WTC11 (cell line): ENCODE measurements at regions not wholly inside any gene's neighbourhood (a gene's known extent, or its start where the extent isn't known, plus 50 kb on each side); places are given as distances from the start of the nearest gene placed in this dataset.

ENCODE experiments used
- ATAC-seq: fragments of 200-7000 bp; cut with Tn5 transposase; 2 replicates; pipeline ENCODE4 v1.10.0; 2021; ENCODE audit warnings: mild to moderate bottlenecking, moderate library complexity
- CTCF ChIA-PET: fragments of 300-600 bp; sonication (Branson Sonifier 250); formaldehyde crosslinking; loops from one replicate; lab custom pipeline; 2021; ENCODE audit warnings: antibody characterized with exemption; lab: Charles Lee
- POLR2A ChIA-PET: fragments of 350-600 bp; sonication (Branson Sonifier 250); formaldehyde crosslinking; loops from one replicate; lab custom pipeline; 2021; ENCODE audit warnings: antibody characterized with exemption; lab: Charles Lee
- DNase-seq: peaks from one replicate; pipeline ENCODE4 v3.0.0; 2021; ENCODE audit warnings: low spot score
- H3K27ac Mint-ChIP-seq: 2 replicates; pipeline ENCODE4 v1.8.0; 2021; ENCODE audit warnings: mixed read lengths
- H3K27me3 Mint-ChIP-seq: 2 replicates; pipeline ENCODE4 v1.8.0; 2021; ENCODE audit warnings: low read depth, mild to moderate bottlenecking, moderate library complexity, mixed read lengths
- H3K36me3 Mint-ChIP-seq: 2 replicates; pipeline ENCODE4 v1.8.0; 2021; ENCODE audit warnings: mixed read lengths
- H3K4me1 Mint-ChIP-seq: 2 replicates; pipeline ENCODE4 v1.8.0; 2022; ENCODE audit warnings: mixed read lengths
- H3K4me3 Mint-ChIP-seq: 2 replicates; pipeline ENCODE4 v1.8.0; 2021; ENCODE audit warnings: mild to moderate bottlenecking, moderate library complexity, mixed read lengths
- H3K9me3 Mint-ChIP-seq: 2 replicates; pipeline ENCODE4 v1.8.0; 2021; ENCODE audit warnings: mixed read lengths
- CREM ChIP-seq: sonication (generic); formaldehyde crosslinking; IDR thresholded peaks from 2 replicates; pipeline ENCODE4 v1.8.1; 2022; ENCODE audit warnings: mild to moderate bottlenecking, missing genetic modification reagents, moderate library complexity
- E2F1 ChIP-seq: sonication (generic); formaldehyde crosslinking; IDR thresholded peaks from 2 replicates; pipeline ENCODE4 v1.8.0; 2022; ENCODE audit warnings: mild to moderate bottlenecking, missing genetic modification reagents
- FOXP1 ChIP-seq: sonication (generic); formaldehyde crosslinking; IDR thresholded peaks from 2 replicates; pipeline ENCODE4 v1.8.0; 2022; ENCODE audit warnings: missing genetic modification reagents, mild to moderate bottlenecking, moderate library complexity, borderline replicate concordance
- FOXP4 ChIP-seq: sonication (generic); formaldehyde crosslinking; IDR thresholded peaks from 2 replicates; pipeline ENCODE4 v1.8.0; 2022; ENCODE audit warnings: mild to moderate bottlenecking, missing genetic modification reagents
- GABPB1 ChIP-seq: sonication (generic); formaldehyde crosslinking; IDR thresholded peaks from 2 replicates; pipeline ENCODE4 v1.8.1; 2023; ENCODE audit warnings: mild to moderate bottlenecking, missing genetic modification reagents
- GRHL2 ChIP-seq: fragments of 250-450 bp; sonication (Bioruptor Pico); IDR thresholded peaks from 2 replicates; pipeline ENCODE4 v1.8.0; 2022; ENCODE audit warnings: mild to moderate bottlenecking, moderate library complexity; ENCODE audit not compliant: insufficient replicate concordance, severe bottlenecking
- HMGA2 ChIP-seq: fragments of 250-450 bp; sonication (Bioruptor Pico); IDR thresholded peaks from 2 replicates; pipeline ENCODE4 v1.4.0; 2021; ENCODE audit warnings: mild to moderate bottlenecking, moderate library complexity
- JAZF1 ChIP-seq: fragments of 250-450 bp; sonication (Bioruptor Pico); IDR thresholded peaks from 2 replicates; pipeline ENCODE4 v1.9.0; 2021; ENCODE audit warnings: moderate library complexity, mild to moderate bottlenecking, inconsistent platforms
- KAT7 ChIP-seq: sonication (generic); formaldehyde crosslinking; IDR thresholded peaks from 2 replicates; pipeline ENCODE4 v1.8.1; 2023; ENCODE audit warnings: missing genetic modification reagents, mild to moderate bottlenecking, borderline replicate concordance
- NFE2L1 ChIP-seq: sonication (generic); formaldehyde crosslinking; IDR thresholded peaks from 2 replicates; pipeline ENCODE4 v1.8.1; 2023; ENCODE audit warnings: missing genetic modification reagents
- NR2C2 ChIP-seq: sonication (generic); formaldehyde crosslinking; IDR thresholded peaks from 2 replicates; pipeline ENCODE4 v1.8.0; 2022; ENCODE audit warnings: mild to moderate bottlenecking, missing genetic modification reagents
- OVOL2 ChIP-seq: fragments of 250-450 bp; sonication (Bioruptor Pico); IDR thresholded peaks from 2 replicates; pipeline ENCODE4 v1.9.0; 2021; ENCODE audit warnings: mild to moderate bottlenecking, borderline replicate concordance
- PRRX2 ChIP-seq: fragments of 250-450 bp; sonication (Bioruptor Pico); IDR thresholded peaks from 2 replicates; pipeline ENCODE4 v1.8.0; 2021; ENCODE audit warnings: mild to moderate bottlenecking
- SMAD4 ChIP-seq: sonication (generic); formaldehyde crosslinking; IDR thresholded peaks from 2 replicates; pipeline ENCODE4 v1.8.0; 2022; ENCODE audit warnings: mild to moderate bottlenecking, missing genetic modification reagents
- TEAD4 ChIP-seq: sonication (generic); formaldehyde crosslinking; IDR thresholded peaks from 2 replicates; pipeline ENCODE4 v1.8.0; 2022; ENCODE audit warnings: mild to moderate bottlenecking, missing genetic modification reagents
- ZBTB21 ChIP-seq: sonication (generic); formaldehyde crosslinking; IDR thresholded peaks from 2 replicates; pipeline ENCODE4 v1.8.1; 2023; ENCODE audit warnings: mild to moderate bottlenecking, missing genetic modification reagents, borderline replicate concordance
- ZNF219 ChIP-seq: sonication (generic); formaldehyde crosslinking; IDR thresholded peaks from 2 replicates; pipeline ENCODE4 v1.8.0; 2023; ENCODE audit warnings: missing genetic modification reagents, mild to moderate bottlenecking, borderline replicate concordance
- ZNF232 ChIP-seq: sonication (generic); formaldehyde crosslinking; IDR thresholded peaks from 2 replicates; pipeline ENCODE4 v1.8.0; 2022; ENCODE audit warnings: mild to moderate bottlenecking, missing genetic modification reagents
- ZNF281 ChIP-seq: sonication (generic); formaldehyde crosslinking; IDR thresholded peaks from 2 replicates; pipeline ENCODE4 v1.8.0; 2023; ENCODE audit warnings: mild to moderate bottlenecking, missing genetic modification reagents
- ZNF317 ChIP-seq: sonication (generic); formaldehyde crosslinking; IDR thresholded peaks from 2 replicates; pipeline ENCODE4 v1.8.1; 2023; ENCODE audit warnings: low read depth, mild to moderate bottlenecking, moderate library complexity, missing genetic modification reagents, borderline replicate concordance
- TF ChIP-seq, protein P1 (sequence below): sonication (generic); formaldehyde crosslinking; IDR thresholded peaks from 2 replicates; pipeline ENCODE4 v1.8.1; 2022; ENCODE audit warnings: mild to moderate bottlenecking, missing genetic modification reagents, moderate library complexity, borderline replicate concordance
- TF ChIP-seq, protein P2 (sequence below): sonication (generic); formaldehyde crosslinking; IDR thresholded peaks from 2 replicates; pipeline ENCODE4 v1.8.1; 2022; ENCODE audit warnings: low read depth, mild to moderate bottlenecking, moderate library complexity, missing genetic modification reagents, borderline replicate concordance
- TF ChIP-seq, protein P3 (sequence below): sonication (generic); formaldehyde crosslinking; IDR thresholded peaks from 2 replicates; pipeline ENCODE4 v1.8.0; 2022; ENCODE audit warnings: mild to moderate bottlenecking, missing genetic modification reagents
- TF ChIP-seq, protein P4 (sequence below): sonication (generic); formaldehyde crosslinking; IDR thresholded peaks from 2 replicates; pipeline ENCODE4 v1.8.1; 2023; ENCODE audit warnings: mild to moderate bottlenecking, missing genetic modification reagents

DNA sequence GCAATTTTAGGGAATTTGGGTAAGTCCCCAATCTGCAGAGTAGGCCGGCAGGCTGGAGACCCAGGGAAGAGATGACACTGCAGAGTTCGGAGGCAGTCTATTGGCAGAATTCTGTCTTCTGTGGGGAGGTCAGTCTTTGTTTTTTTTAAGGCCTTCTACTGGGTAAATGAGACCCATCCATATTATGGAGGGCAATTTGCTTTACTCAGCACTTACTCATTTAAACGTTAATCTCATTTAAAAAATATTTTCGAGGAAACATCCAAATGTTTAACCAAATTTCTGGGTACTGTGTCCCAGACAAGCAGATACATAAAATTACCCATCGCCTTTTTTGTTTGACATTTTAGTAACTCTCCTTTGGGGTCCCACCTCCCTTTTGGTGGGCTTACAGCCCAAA is 139.5 kb downstream of the IRS1 start:
- Mint-ChIP-seq H3K4me1 (peaks cover 34% of the 10 kb centered on the region), H3K4me3 (no peak overlapping the region), H3K36me3 (peaks cover 3% of the 10 kb centered on the region; the same call in 1 of the 2 replicates), H3K9me3 (peaks cover 14% of the 10 kb centered on the region), H3K27ac (no peak overlapping the region), H3K27me3 (no peaks in the 10 kb centered on the region)
- no peak for TF ChIP-seq ZNF281 (CRISPR knock-in tag)
- TF ChIP-seq, protein P1, sequence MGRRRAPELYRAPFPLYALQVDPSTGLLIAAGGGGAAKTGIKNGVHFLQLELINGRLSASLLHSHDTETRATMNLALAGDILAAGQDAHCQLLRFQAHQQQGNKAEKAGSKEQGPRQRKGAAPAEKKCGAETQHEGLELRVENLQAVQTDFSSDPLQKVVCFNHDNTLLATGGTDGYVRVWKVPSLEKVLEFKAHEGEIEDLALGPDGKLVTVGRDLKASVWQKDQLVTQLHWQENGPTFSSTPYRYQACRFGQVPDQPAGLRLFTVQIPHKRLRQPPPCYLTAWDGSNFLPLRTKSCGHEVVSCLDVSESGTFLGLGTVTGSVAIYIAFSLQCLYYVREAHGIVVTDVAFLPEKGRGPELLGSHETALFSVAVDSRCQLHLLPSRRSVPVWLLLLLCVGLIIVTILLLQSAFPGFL (CRISPR knock-in tag) = no peak
- TF ChIP-seq PRRX2 (CRISPR knock-in tag) = no peak
- no peak for TF ChIP-seq OVOL2 (CRISPR knock-in tag)
- no peak for TF ChIP-seq E2F1 (CRISPR knock-in tag)
- no peak for TF ChIP-seq NR2C2 (CRISPR knock-in tag)
- no peak for TF ChIP-seq ZBTB21 (CRISPR knock-in tag)
- TF ChIP-seq FOXP1 (CRISPR knock-in tag) = no peak
- no peak for TF ChIP-seq ZNF219 (CRISPR knock-in tag)
- DNase-seq (no peak), ATAC-seq (no peak)
- POLR2A ChIA-PET = no interaction called here
- CTCF ChIA-PET = no interaction called here

DNA sequence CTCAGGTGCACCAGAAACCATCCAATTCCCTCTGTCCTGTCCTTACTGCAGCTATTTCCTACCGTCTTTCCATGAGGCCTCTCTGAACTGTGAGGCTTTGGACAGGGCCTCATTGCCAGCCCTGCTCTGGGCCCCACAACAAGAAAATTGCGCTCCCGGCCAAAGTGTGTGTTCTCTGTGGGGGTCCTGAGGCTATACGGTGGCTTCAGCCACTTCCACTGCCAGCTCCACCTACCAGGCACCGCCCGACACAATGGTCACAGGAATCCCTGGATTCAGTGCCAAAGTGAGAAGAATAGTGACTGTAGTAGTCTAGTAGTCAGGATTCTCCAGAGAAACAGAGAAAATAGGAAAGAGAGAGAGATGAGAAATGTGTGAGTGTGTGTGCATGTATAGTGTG is 140.2 kb downstream of the IRS1 start:
- POLR2A ChIA-PET = no interaction called here

DNA sequence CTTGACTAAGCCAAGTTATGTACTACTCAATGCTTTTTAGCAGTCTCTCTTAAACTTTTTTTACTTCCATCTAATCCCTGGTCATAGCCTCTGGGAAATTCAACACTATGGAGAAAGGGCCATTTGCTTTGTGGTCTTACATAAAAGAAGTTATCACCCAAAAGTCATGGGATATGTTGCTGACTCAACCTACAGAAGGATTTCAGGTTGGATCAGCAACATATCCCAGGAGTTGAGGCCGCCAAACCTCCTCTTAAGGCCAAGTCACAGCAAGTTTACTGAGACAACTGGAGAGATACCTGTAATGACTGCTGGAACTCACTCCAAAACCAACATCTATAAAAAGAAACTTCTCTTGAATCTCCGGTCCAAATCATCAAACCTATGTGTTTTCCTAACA is 141.1 kb downstream of the IRS1 start:
- POLR2A ChIA-PET = no interaction called here
- H3K4me1 Mint-ChIP-seq = peaks cover 34% of the 10 kb centered on the region
- H3K27ac Mint-ChIP-seq = no peak overlapping the region; the same call in 1 of the 2 replicates
- peaks cover 3% of the 10 kb centered on the region; the same call in 1 of the 2 replicates for H3K36me3 Mint-ChIP-seq
- peaks cover 20% of the 10 kb centered on the region for H3K9me3 Mint-ChIP-seq
- CTCF ChIA-PET = no interaction called here
- ATAC-seq (no peak), DNase-seq (no peak)
- no peak overlapping the region for H3K4me3 Mint-ChIP-seq
- H3K27me3 Mint-ChIP-seq = no peaks in the 10 kb centered on the region
- TF ChIP-seq FOXP4 (CRISPR knock-in tag) (no peak), CREM (no peak), ZBTB21 (CRISPR knock-in tag) (no peak), HMGA2 (no peak), GRHL2 (CRISPR knock-in tag) (no peak), ZNF232 (CRISPR knock-in tag) (no peak), GABPB1 (no peak), ZNF317 (CRISPR knock-in tag) (no peak), JAZF1 (CRISPR knock-in tag) (no peak), TEAD4 (CRISPR knock-in tag) (no peak)
- TF ChIP-seq, protein P2, sequence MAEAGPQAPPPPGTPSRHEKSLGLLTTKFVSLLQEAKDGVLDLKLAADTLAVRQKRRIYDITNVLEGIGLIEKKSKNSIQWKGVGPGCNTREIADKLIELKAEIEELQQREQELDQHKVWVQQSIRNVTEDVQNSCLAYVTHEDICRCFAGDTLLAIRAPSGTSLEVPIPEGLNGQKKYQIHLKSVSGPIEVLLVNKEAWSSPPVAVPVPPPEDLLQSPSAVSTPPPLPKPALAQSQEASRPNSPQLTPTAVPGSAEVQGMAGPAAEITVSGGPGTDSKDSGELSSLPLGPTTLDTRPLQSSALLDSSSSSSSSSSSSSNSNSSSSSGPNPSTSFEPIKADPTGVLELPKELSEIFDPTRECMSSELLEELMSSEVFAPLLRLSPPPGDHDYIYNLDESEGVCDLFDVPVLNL (CRISPR knock-in tag) = no peak
- TF ChIP-seq, protein P3, sequence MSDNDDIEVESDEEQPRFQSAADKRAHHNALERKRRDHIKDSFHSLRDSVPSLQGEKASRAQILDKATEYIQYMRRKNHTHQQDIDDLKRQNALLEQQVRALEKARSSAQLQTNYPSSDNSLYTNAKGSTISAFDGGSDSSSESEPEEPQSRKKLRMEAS (CRISPR knock-in tag) = no peak
- TF ChIP-seq, protein P4, sequence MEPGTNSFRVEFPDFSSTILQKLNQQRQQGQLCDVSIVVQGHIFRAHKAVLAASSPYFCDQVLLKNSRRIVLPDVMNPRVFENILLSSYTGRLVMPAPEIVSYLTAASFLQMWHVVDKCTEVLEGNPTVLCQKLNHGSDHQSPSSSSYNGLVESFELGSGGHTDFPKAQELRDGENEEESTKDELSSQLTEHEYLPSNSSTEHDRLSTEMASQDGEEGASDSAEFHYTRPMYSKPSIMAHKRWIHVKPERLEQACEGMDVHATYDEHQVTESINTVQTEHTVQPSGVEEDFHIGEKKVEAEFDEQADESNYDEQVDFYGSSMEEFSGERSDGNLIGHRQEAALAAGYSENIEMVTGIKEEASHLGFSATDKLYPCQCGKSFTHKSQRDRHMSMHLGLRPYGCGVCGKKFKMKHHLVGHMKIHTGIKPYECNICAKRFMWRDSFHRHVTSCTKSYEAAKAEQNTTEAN (CRISPR knock-in tag) = no peak

More for the DNA sequence above, 140.2 kb downstream of the IRS1 start:
- Mint-ChIP-seq H3K36me3 (peaks cover 3% of the 10 kb centered on the region; the same call in 1 of the 2 replicates), H3K4me1 (peaks cover 34% of the 10 kb centered on the region), H3K9me3 (peaks cover 16% of the 10 kb centered on the region), H3K27ac (no peak overlapping the region), H3K4me3 (no peak overlapping the region)
- CTCF ChIA-PET = no interaction called here
- TF ChIP-seq SMAD4 = no peak
- no peak for TF ChIP-seq KAT7 (CRISPR knock-in tag)
- no peak for TF ChIP-seq NFE2L1 (CRISPR knock-in tag)
- TF ChIP-seq, all 79 proteins: peak for 0
- no peaks in the 10 kb centered on the region for H3K27me3 Mint-ChIP-seq
- DNase-seq = no peak
- ATAC-seq = no peak
